HL-60 (cell line): ENCODE measurements at regions not wholly inside any gene's neighbourhood (a gene's known extent, or its start where the extent isn't known, plus 50 kb on each side); places are given as distances from the start of the nearest gene placed in this dataset.
"Not testable (repeated sequence)": the region's sequence is repeated elsewhere in the genome, so short reads cannot be mapped to it uniquely, and the experiment has no call there.

Source experiments
- DNase-seq, 2 experiments: peaks; one replicate each; pipeline ENCODE4 v3.0.0-alpha.2; 2010 to 2020; ENCODE audit warnings: low read depth in 1 of 2, low spot score in 1 of 2
- H3K27ac ChIP-seq: fragments of 250-450 bp; sonication (Bioruptor Pico); replicated peaks from 2 replicates; pipeline ENCODE4 v1.5.1; 2020; ENCODE audit warnings: mild to moderate bottlenecking, moderate library complexity
- H3K27me3 ChIP-seq: fragments of 250-450 bp; sonication (Bioruptor Pico); 2 replicates; pipeline ENCODE4 v1.5.1; 2021; ENCODE audit warnings: mild to moderate bottlenecking, moderate library complexity; ENCODE audit not compliant: insufficient read depth, poor library complexity, severe bottlenecking
- H3K4me3 ChIP-seq: replicated peaks from 2 replicates; pipeline ENCODE4 v1.5.1; 2011; ENCODE audit warnings: mild to moderate bottlenecking, control low read depth, low read length; ENCODE audit not compliant: insufficient read depth

GRCh38 chrY:11156100-11156499 lies 1544.9 kb upstream of the USP9Y start:
- H3K27ac ChIP-seq, H3K27me3 ChIP-seq, DNase-seq, H3K4me3 ChIP-seq: not testable (repeated sequence)

- H3K27ac ChIP-seq, DNase-seq, H3K4me3 ChIP-seq, H3K27me3 ChIP-seq: not testable (repeated sequence)
Measured at GRCh38 chrY:11156846-11157245, 1544.2 kb upstream of the USP9Y start.

- not testable (repeated sequence) for DNase-seq, H3K27ac ChIP-seq, H3K27me3 ChIP-seq
Measured at GRCh38 chrY:11177033-11177432, 1524.0 kb upstream of the USP9Y start.

GRCh38 chrY:11201133-11201532 lies 1499.9 kb upstream of the USP9Y start:
- H3K27me3 ChIP-seq: not testable (repeated sequence)

More at GRCh38 chrY:11177033-11177432, 1524.0 kb upstream of the USP9Y start:
- H3K4me3 ChIP-seq: not testable (repeated sequence)

GRCh38 chrY:11214851-11215250 lies 1486.2 kb upstream of the USP9Y start:
- not testable (repeated sequence) for DNase-seq, H3K4me3 ChIP-seq

More at GRCh38 chrY:11201133-11201532, 1499.9 kb upstream of the USP9Y start:
- H3K27ac ChIP-seq, H3K4me3 ChIP-seq, DNase-seq: not testable (repeated sequence)

More at GRCh38 chrY:11214851-11215250, 1486.2 kb upstream of the USP9Y start:
- H3K27me3 ChIP-seq, H3K27ac ChIP-seq: not testable (repeated sequence)
